ENCODE measurements at regions not wholly inside any gene's neighbourhood (a gene's known extent, or its start where the extent isn't known, plus 50 kb on each side); places are given as distances from the start of the nearest gene placed in this dataset.

GRCh38 chr14:58718226-58719205, 80.8 kb downstream of the DACT1 start:
- TF ChIP-seq ZNF891 (CRISPR knock-in tag; IDR thresholded peaks at IDR 0.05) = no peak
- TF ChIP-seq CTCF (CRISPR knock-in tag; IDR thresholded peaks at IDR 0.05) = no peak
- no peak for TF ChIP-seq ZNF362 (CRISPR knock-in tag; IDR thresholded peaks at IDR 0.05; ENCODE audit: borderline replicate concordance)
- TF ChIP-seq TAF1 (CRISPR knock-in tag; IDR thresholded peaks at IDR 0.05) = no peak
- TF ChIP-seq SP1 (IDR thresholded peaks at IDR 0.05) = no peak
- no peak for TF ChIP-seq SP1 (CRISPR knock-in tag; IDR thresholded peaks at IDR 0.05)
- no peak for TF ChIP-seq SCMH1 (CRISPR knock-in tag; IDR thresholded peaks at IDR 0.05; ENCODE audit: borderline replicate concordance)

Measured in HepG2 (cell line).